Activated gamma-delta T cell treated with Interleukin-2 at 50 U/mL for 16 hours (primary cell): ENCODE measurements at regions not wholly inside any gene's neighbourhood (a gene's known extent, or its start where the extent isn't known, plus 50 kb on each side); places are given as distances from the start of the nearest gene placed in this dataset.

Experiments used
- DNase-seq: peaks from one replicate; pipeline ENCODE4 v3.0.0-alpha.2; 2020

DNA sequence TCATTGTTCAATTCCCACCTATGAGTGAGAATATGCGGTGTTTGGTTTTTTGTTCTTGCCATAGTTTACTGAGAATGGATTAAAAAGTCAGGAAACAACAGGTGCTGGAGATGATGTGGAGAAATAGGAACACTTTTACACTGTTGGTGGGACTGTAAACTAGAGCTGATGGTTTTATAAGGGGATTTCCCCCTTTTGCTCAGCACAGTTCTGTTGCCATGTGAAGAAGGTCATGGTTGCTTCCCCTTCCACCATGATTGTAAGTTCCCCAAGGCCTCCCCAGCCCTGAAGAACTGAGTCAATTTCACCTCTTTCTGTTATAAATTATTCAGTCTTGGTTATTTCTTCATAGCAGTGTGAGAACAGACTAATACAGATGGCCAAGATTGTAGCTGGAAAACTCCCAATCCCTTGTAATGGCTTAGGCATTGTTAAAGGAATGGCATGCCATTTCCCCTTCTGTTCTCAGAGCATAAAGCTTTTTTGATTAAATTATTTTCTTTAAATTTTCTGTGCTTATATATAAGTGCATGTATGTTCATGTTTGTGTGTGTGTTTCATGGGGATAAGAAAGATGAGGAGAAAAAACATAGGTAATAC lies 144.8 kb downstream of the BACH1 start:
- no peak for DNase-seq

DNA sequence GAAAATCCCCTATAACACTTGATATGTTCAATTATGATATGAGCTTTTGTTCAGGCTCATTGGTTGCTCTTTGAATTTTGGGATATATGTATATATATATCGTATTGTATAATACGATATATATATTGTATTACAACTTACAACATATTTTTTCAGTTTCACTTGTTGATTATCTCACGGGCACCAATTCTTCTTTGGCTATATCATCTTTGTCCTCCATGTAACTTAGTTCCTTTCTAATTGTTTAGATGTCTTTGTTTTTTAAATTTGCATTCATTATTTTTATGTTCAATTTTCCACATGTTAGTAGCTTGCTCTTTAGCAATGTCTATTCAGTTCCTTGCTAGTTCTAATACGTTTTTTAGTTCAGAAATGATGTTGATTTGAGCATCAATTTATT lies 150.0 kb downstream of the BACH1 start:
- no peak for DNase-seq

GRCh38 chr21:29449306-29449950 lies 150.7 kb downstream of the BACH1 start:
- DNase-seq, result no peak

GRCh38 chr21:29450058-29450457 lies 151.3 kb downstream of the BACH1 start:
- DNase-seq, result no peak

DNA sequence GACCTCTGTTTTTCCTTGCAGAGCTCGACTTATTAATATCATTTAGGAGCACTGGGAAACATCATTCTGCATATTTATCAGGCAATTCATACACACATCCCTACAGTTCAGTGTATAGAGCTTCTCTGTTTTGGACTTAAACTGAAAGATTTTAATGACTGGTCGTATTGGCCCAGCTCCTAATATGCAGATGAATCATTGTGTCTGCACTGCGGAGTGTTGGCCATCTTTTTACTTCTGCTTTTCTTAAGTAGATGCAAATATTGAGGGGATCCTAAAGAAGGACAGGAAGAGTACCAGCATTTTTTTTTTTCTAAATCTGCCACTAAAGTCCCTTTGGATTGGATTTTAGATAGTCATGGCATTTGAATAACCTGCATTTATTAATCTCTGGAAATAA lies 154.8 kb downstream of the BACH1 start:
- no peak for DNase-seq

- DNase-seq, result no peak
These were observed 155.5 kb downstream of the BACH1 start for GRCh38 chr21:29454179-29454578.

DNA sequence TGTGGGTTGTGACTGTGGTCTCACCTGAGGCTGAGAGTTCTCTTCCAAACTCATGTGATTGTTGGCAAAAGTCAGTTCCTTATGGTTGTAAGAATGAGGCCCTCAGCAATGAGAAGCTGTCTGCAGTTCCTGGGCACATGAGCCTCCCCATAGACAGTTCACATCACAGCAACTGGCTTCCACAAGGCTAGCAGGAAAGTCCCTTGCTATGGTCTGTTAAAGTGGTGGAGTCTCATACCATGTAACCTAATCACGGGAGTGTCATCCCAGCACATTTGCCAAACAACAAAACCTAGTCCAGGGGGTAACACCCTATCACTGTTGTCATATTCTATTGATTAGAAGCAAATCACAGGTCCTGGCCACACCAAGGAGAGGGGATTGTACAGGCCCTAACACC lies 163.8 kb downstream of the BACH1 start:
- no peak for DNase-seq

DNA sequence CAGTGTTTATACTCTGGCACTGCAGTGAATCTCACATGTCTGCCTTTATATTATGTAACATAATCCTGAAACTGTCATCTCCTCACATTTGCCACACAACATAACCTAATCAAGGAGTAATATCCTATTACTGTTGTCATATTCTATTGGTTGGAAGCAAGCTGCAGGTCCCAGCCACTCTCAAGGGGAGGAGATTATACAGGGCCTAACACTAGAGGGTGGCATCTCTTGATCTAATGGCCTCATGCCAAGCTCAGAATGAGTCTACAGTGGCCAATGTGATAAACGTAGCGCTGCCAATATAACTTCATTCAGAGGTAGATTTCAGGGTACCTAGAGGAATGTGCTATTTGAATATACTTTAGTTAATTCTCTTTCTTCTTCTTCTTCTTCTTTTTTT lies 166.8 kb downstream of the BACH1 start:
- no peak for DNase-seq

DNA sequence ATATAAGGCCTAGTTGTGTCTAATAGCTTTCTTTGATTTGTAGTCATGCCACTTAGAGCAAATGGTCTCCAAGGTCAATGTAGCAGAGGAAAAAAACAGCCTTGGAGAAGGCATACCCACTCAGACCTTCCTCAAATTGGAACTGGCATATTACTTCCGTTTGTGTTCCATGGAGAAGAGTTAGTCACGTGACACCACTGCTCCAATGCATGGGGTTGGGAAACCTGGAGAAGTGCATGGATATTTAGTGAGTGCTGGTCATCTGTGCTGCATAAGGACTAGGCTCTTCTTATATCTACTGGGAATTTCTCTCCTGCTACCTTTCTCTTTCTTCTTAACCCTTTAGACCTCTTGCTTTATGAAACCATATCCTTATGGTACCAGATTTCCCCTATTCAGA lies 167.8 kb downstream of the BACH1 start:
- DNase-seq, result no peak

DNA sequence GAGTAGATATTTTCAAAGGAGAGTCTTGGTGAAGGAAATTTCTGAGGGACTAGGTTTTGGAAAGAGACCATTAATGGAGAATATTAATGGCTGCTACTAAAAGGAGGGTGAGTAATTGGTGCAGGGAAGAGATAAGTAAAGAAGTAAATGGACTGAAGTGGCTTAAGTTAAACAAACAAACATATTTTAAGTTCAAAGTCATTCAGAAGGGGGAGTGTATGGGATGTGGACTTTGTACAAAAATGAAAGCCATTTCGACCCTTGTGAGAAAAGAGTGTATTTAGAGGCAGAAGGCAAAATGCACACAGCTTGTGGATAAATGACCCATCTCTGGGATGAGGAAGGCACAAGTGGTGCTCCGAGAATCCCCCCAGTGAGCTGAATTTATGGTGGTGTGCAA lies 171.7 kb downstream of the BACH1 start:
- DNase-seq, result no peak

DNA sequence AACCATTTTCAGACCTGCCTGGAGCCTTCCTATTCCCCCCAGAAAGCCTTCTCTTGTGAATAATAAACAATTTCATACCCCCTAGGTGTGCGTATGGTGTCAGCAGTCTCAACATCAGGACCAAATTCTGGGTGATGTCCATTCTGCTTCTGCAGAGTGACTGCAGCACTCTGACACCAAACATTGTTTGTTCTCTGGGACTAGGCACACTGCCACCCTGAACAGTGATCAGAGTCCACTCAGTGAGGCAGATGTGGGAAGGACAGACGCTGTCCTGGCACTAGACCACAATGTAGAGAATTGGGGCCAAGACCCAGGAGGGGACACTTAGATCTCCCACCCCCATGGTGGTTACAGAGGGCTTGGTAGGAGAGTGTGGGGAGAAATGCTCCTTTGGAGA lies 175.1 kb downstream of the BACH1 start:
- DNase-seq, result no peak

GRCh38 chr21:29475329-29475728 lies 176.6 kb downstream of the BACH1 start:
- no peak for DNase-seq

DNA sequence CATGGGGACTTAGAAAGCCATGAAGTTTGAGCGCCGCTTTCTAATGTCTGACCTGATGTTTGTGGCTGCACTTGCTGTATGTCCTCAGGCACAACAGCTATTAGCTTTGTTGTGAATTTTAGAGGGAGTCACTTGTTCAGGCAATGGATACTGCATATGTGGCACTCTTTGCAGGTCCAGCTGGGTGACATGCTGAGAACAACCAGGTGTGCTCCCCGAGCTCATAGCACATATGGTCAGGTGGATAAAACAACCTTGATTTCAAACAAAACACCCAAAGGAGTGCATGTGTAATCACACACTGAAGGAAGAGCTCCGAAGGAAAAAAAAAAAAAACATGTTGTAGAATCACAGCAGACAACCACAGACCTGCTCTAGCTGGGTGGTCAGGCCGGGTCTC lies 178.6 kb downstream of the BACH1 start:
- DNase-seq, result no peak

GRCh38 chr21:29477941-29478340 lies 179.2 kb downstream of the BACH1 start:
- no peak for DNase-seq

GRCh38 chr21:29481081-29481480 lies 182.4 kb downstream of the BACH1 start:
- no peak for DNase-seq

DNA sequence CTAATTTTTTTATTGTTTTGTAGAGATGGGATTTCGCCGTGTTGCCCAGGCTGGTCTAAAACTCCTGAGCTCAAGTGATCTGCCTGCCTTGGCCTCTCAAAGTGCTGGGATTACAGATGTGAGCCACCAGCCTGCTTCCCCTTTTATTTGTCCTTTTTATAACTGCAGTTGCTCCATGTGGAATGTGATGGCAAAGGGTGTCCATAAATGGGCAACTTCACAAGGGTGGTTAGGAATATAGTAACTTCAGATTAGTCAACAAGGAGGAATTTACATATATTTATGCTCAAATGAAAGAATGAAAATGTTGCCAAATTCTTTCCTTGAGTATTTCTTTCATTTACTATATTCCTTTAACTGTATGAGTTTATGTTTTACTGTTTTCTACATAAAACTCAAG lies 182.9 kb downstream of the BACH1 start:
- no peak for DNase-seq

GRCh38 chr21:29486306-29486807 lies 187.6 kb downstream of the BACH1 start:
- DNase-seq, result no peak
